ENCODE measurements at regions not wholly inside any gene's neighbourhood (a gene's known extent, or its start where the extent isn't known, plus 50 kb on each side); places are given as distances from the start of the nearest gene placed in this dataset.
"Not testable (repeated sequence)": the region's sequence is repeated elsewhere in the genome, so short reads cannot be mapped to it uniquely, and the experiment has no call there.

- no peak for DNase-seq
Measured at GRCh38 chr7:126177782-126178181, 1075.0 kb downstream of the GRM8 start.

- DNase-seq: no peak
Measured at GRCh38 chr7:126166645-126167044, 1086.1 kb downstream of the GRM8 start.

GRCh38 chr7:126163647-126164046 is 1089.1 kb downstream of the GRM8 start:
- no peak for DNase-seq

GRCh38 chr7:126157391-126157790 is 1095.3 kb downstream of the GRM8 start:
- no peak for DNase-seq

GRCh38 chr7:126150278-126150958 is 1102.3 kb downstream of the GRM8 start:
- DNase-seq: no peak

- no peak for DNase-seq
Measured at GRCh38 chr7:126140858-126141466, 1111.8 kb downstream of the GRM8 start.

GRCh38 chr7:126119981-126120380 is 1132.8 kb downstream of the GRM8 start:
- no peak for DNase-seq

- no peak for DNase-seq
Measured at GRCh38 chr7:126103582-126103981, 1149.2 kb downstream of the GRM8 start.

- DNase-seq: no peak
Measured at GRCh38 chr7:126083014-126083413, 1153.4 kb upstream of the POT1 start.

GRCh38 chr7:126079581-126079980 is 1150.0 kb upstream of the POT1 start:
- no peak for DNase-seq

- DNase-seq: no peak
Measured at GRCh38 chr7:126079151-126079550, 1149.5 kb upstream of the POT1 start.

GRCh38 chr7:126065766-126066165 is 1136.1 kb upstream of the POT1 start:
- no peak for DNase-seq

GRCh38 chr7:126057979-126058378 is 1128.4 kb upstream of the POT1 start:
- DNase-seq: no peak

- not testable (repeated sequence) for DNase-seq
Measured at GRCh38 chr7:126056613-126057012, 1127.0 kb upstream of the POT1 start.

- no peak for DNase-seq
Measured at GRCh38 chr7:126052229-126052628, 1122.6 kb upstream of the POT1 start.

GRCh38 chr7:126044662-126045061 is 1115.0 kb upstream of the POT1 start:
- no peak for DNase-seq

- no peak for DNase-seq
Measured at GRCh38 chr7:126041472-126041871, 1111.8 kb upstream of the POT1 start.

GRCh38 chr7:126040114-126041045 is 1110.8 kb upstream of the POT1 start:
- DNase-seq: no peak

- no peak for DNase-seq
Measured at GRCh38 chr7:126026421-126027088, 1096.9 kb upstream of the POT1 start.

- DNase-seq: no peak
Measured at GRCh38 chr7:126022452-126022851, 1092.8 kb upstream of the POT1 start.

GRCh38 chr7:126016722-126017121 is 1087.1 kb upstream of the POT1 start:
- no peak for DNase-seq

GRCh38 chr7:126005064-126005463 is 1075.4 kb upstream of the POT1 start:
- DNase-seq: no peak

GRCh38 chr7:126001349-126001748 is 1071.7 kb upstream of the POT1 start:
- DNase-seq: no peak

Data from right kidney (tissue), 1 donor.